ENCODE measurements at regions not wholly inside any gene's neighbourhood (a gene's known extent, or its start where the extent isn't known, plus 50 kb on each side); places are given as distances from the start of the nearest gene placed in this dataset.
A peak's percentile ranks its signal among the peaks of the same experiment; 100 is the strongest.
"Not testable (repeated sequence)": the region's sequence is repeated elsewhere in the genome, so short reads cannot be mapped to it uniquely, and the experiment has no call there.

DNA sequence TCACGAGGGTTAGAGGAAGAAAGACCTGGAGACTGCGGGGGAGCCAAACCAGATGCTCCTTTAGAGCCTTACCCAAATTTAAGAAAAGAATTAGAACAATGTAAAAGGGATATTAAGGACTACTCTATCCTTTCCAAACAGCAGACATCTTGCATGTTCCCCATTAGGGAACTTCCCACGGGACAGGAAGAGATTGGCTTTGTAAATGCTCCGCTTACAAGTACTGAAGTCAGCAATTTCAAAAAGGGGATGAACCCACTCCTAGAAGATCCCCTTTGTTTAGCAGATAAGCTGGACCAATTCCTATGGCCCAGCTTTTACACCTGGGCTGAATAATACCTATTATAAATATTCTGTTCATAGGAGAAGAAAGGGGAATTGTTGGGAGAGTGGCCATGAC is 74.2 kb downstream of the APOBEC1 start:
- H3K4me2 ChIP-seq: no peak overlapping the region
- H3K79me2 ChIP-seq: no peaks in the 10 kb centered on the region
- H3K4me3 ChIP-seq: no peak overlapping the region
- no peaks in the 10 kb centered on the region for H3K9me2 ChIP-seq (replicated peaks; ENCODE audit: insufficient read depth)
- no peaks in the 10 kb centered on the region for H4K20me1 ChIP-seq (ENCODE audit: insufficient read depth, poor library complexity, severe bottlenecking)
- no peak overlapping the region for H2AFZ ChIP-seq
- H3K27me3 ChIP-seq: no peaks in the 10 kb centered on the region
- H3K27ac ChIP-seq: no peak overlapping the region
- no peaks in the 10 kb centered on the region for H3K9me3 ChIP-seq (ENCODE audit: low read depth)
- 98% methylated on average over 4 of the region's 4 CpGs for WGBS (ENCODE audit: low lambda C conversion rate, missing lambda C conversion rate)
- DNase-seq (ENCODE audit: low spot score): no peak
- no peaks in the 10 kb centered on the region for H3K36me3 ChIP-seq (replicated peaks; ENCODE audit: insufficient read depth, low read depth)
- no peaks in the 10 kb centered on the region for H3K4me1 ChIP-seq (ENCODE audit: insufficient read depth)
- TF ChIP-seq, protein P1, sequence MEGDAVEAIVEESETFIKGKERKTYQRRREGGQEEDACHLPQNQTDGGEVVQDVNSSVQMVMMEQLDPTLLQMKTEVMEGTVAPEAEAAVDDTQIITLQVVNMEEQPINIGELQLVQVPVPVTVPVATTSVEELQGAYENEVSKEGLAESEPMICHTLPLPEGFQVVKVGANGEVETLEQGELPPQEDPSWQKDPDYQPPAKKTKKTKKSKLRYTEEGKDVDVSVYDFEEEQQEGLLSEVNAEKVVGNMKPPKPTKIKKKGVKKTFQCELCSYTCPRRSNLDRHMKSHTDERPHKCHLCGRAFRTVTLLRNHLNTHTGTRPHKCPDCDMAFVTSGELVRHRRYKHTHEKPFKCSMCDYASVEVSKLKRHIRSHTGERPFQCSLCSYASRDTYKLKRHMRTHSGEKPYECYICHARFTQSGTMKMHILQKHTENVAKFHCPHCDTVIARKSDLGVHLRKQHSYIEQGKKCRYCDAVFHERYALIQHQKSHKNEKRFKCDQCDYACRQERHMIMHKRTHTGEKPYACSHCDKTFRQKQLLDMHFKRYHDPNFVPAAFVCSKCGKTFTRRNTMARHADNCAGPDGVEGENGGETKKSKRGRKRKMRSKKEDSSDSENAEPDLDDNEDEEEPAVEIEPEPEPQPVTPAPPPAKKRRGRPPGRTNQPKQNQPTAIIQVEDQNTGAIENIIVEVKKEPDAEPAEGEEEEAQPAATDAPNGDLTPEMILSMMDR (IDR thresholded peaks at IDR 0.05; ENCODE audit: poor library complexity): no peak
- TF ChIP-seq EZH2phosphoT487 (IDR thresholded peaks at IDR 0.05; ENCODE audit: low read depth, severe bottlenecking, unreplicated experiment): no peak
- TF ChIP-seq EZH2 (IDR thresholded peaks at IDR 0.05; ENCODE audit: borderline replicate concordance): no peak

DNA sequence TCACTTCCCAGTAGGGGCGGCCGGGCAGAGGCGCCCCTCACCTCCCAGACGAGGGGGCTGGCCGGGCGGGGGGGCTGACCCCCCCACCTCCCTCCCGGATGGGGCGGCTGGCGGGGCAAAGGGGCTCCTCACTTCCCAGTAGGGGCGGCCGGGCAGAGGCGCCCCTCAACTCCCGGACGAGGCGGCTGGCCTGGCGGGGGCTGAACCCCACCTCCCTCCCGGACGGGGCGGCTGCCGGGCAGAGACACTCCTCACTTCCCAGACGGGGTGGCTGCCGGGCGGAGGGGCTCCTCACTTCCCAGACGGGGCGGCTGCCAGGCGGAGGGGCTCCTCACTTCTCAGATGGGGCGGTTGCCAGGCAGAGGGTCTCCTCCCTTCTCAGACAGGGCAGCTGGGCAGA is 75.6 kb downstream of the APOBEC1 start:
- H3K27ac ChIP-seq; H3K4me3 ChIP-seq; H2AFZ ChIP-seq; H4K20me1 ChIP-seq (ENCODE audit: insufficient read depth, poor library complexity, severe bottlenecking); H3K9me3 ChIP-seq (ENCODE audit: low read depth); H3K36me3 ChIP-seq (replicated peaks; ENCODE audit: insufficient read depth, low read depth); H3K4me2 ChIP-seq; H3K4me1 ChIP-seq (ENCODE audit: insufficient read depth); DNase-seq (ENCODE audit: low spot score); H3K27me3 ChIP-seq; H3K79me2 ChIP-seq; H3K9me2 ChIP-seq (replicated peaks; ENCODE audit: insufficient read depth): not testable (repeated sequence)
- WGBS (ENCODE audit: low lambda C conversion rate, missing lambda C conversion rate): 100% methylated on average over 2 of the region's 27 CpGs

DNA sequence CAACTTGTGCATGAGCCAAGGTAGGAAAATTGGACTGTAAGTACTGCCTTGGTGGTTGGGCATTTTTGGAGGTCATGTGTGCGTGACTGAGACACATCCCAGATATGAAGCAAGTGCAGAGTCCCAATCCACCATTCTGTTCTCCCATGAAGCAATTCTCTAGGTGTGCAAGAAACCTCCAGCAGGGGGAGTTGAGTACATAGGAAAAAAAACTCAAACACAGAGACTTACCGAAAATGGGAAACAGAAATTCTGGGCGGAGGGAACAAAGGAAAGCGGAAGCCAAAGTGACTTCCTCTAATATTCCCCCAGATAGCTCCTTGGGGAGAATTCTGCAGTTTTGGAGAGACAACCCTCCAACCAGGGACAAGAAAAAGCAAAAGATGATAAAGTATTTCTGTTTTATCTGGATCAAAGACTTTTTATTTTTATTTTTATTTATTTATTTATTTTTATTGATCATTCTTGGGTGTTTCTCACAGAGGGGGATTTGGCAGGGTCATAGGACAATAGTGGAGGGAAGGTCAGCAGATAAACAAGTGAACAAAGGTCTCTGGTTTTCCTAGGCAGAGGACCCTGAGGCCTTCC is 76.9 kb downstream of the APOBEC1 start:
- H3K27ac ChIP-seq; H3K4me1 ChIP-seq (ENCODE audit: insufficient read depth); H3K4me3 ChIP-seq; H4K20me1 ChIP-seq (ENCODE audit: insufficient read depth, poor library complexity, severe bottlenecking); H3K36me3 ChIP-seq (replicated peaks; ENCODE audit: insufficient read depth, low read depth); H3K4me2 ChIP-seq; H3K9me3 ChIP-seq (ENCODE audit: low read depth); H3K27me3 ChIP-seq; H2AFZ ChIP-seq; H3K9me2 ChIP-seq (replicated peaks; ENCODE audit: insufficient read depth); H3K79me2 ChIP-seq: not testable (repeated sequence)
- peak; percentile 65 for DNase-seq (ENCODE audit: low spot score)
- WGBS (ENCODE audit: low lambda C conversion rate, missing lambda C conversion rate): 80% methylated on average over 4 of the region's 4 CpGs
- TF ChIP-seq, protein P1 (IDR thresholded peaks at IDR 0.05; ENCODE audit: poor library complexity): peak; percentile 47

DNA sequence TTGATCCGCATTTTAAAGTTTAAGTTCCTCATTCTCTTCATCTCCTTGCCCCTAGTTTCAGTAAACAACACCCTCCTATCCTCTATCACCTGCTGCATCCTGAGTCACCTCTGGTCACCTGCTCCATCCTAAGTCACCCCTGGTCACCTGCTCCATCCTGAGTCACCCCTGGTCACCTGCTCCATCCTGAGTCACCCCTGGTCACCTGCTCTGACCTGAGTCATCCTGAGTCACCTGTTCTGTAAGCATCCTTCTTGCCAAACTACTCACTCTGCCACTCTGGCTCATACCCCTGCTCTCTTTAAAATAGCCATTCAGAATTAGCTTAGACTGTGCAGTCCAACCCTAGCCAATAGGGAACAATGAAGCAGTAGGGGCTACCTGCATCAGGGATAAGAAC is 80.6 kb upstream of the CD163 start:
- WGBS (ENCODE audit: low lambda C conversion rate, missing lambda C conversion rate): 91% methylated on average over 1 of the region's 1 CpG
- not testable (repeated sequence) for H4K20me1 ChIP-seq (ENCODE audit: insufficient read depth, poor library complexity, severe bottlenecking); H3K9me3 ChIP-seq (ENCODE audit: low read depth)

DNA sequence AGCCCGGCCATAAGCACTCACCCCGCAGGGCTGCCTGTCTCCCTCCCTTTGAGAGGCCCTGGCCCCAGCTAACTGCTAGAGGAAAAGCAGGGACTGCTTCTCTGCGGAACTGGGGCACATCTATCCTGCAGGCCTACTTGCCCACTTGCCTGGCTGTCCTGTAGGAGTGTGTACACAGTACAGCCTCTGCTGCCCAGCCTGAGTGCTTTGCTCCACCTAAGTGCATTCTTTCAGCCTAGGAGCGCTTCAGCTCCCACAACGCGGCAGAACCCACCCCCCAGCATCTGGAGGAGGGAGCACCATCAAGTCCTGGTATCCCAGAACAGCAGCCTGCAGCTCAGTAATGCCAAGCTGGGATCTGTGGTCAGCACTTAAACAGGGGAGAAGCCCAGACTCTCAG is 79.9 kb upstream of the CD163 start:
- Histone ChIP-seq H3K36me3 (replicated peaks; ENCODE audit: insufficient read depth, low read depth) (no peaks in the 10 kb centered on the region), H3K4me1 (ENCODE audit: insufficient read depth) (no peaks in the 10 kb centered on the region), H3K27me3 (no peaks in the 10 kb centered on the region), H3K4me3 (no peak overlapping the region), H3K4me2 (no peak overlapping the region), H3K9me2 (replicated peaks; ENCODE audit: insufficient read depth) (no peaks in the 10 kb centered on the region), H4K20me1 (ENCODE audit: insufficient read depth, poor library complexity, severe bottlenecking) (no peaks in the 10 kb centered on the region), H3K9me3 (ENCODE audit: low read depth) (no peaks in the 10 kb centered on the region), H3K79me2 (no peaks in the 10 kb centered on the region), H2AFZ (no peak overlapping the region), H3K27ac (peak overlapping the region; percentile 83)
- DNase-seq (ENCODE audit: low spot score): no peak
- WGBS (ENCODE audit: low lambda C conversion rate, missing lambda C conversion rate): 85% methylated on average over 6 of the region's 6 CpGs
- TF ChIP-seq EZH2 (IDR thresholded peaks at IDR 0.05; ENCODE audit: borderline replicate concordance) (no peak), EZH2phosphoT487 (IDR thresholded peaks at IDR 0.05; ENCODE audit: low read depth, severe bottlenecking, unreplicated experiment) (no peak)
- TF ChIP-seq, protein P1 (IDR thresholded peaks at IDR 0.05; ENCODE audit: poor library complexity): no peak

More for the DNA sequence above, 80.6 kb upstream of the CD163 start:
- not testable (repeated sequence) for H3K27me3 ChIP-seq; H3K4me3 ChIP-seq; H3K36me3 ChIP-seq (replicated peaks; ENCODE audit: insufficient read depth, low read depth); H2AFZ ChIP-seq; H3K4me1 ChIP-seq (ENCODE audit: insufficient read depth); H3K79me2 ChIP-seq; H3K4me2 ChIP-seq; H3K9me2 ChIP-seq (replicated peaks; ENCODE audit: insufficient read depth)
- peak overlapping the region; percentile 83 for H3K27ac ChIP-seq
- peak; percentile 20 for DNase-seq (ENCODE audit: low spot score)
